ENCODE measurements at regions not wholly inside any gene's neighbourhood (a gene's known extent, or its start where the extent isn't known, plus 50 kb on each side); places are given as distances from the start of the nearest gene placed in this dataset.

DNA sequence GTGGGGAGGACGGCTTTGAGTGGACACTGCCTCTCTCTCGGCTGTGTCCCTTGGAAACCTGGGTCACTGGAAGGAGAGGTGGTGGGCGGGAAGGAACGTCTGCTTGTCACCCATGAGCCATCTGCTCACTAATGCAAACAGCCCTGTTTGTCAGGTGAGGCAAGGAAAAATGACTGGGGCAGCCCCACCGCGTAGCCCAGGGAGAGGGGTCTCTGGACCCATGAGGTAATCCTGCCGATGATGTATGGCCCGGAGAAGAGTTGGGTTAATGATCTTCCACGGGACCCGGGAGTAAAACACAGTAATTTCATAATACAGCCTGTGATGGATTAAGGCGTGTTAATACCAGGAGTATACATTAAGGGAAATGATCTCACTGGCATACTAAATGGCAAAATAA lies 197.0 kb downstream of the CYLD start:
- POLR2A ChIA-PET = no interaction called here
- CTCF ChIA-PET = no interaction called here

- CTCF ChIA-PET = no interaction called here
- POLR2A ChIA-PET = no interaction called here
Measured at GRCh38 chr16:50933262-50933661, 191.4 kb downstream of the CYLD start.

- POLR2A ChIA-PET = no interaction called here
- CTCF ChIA-PET = no interaction called here
Measured at GRCh38 chr16:50932348-50932935, 190.6 kb downstream of the CYLD start.

- ChIA-PET POLR2A (no interaction called here), CTCF (no interaction called here)
Measured at GRCh38 chr16:50928065-50928464, 186.2 kb downstream of the CYLD start.

- POLR2A ChIA-PET = no interaction called here
Measured at GRCh38 chr16:50925758-50926357, 184.0 kb downstream of the CYLD start.

DNA sequence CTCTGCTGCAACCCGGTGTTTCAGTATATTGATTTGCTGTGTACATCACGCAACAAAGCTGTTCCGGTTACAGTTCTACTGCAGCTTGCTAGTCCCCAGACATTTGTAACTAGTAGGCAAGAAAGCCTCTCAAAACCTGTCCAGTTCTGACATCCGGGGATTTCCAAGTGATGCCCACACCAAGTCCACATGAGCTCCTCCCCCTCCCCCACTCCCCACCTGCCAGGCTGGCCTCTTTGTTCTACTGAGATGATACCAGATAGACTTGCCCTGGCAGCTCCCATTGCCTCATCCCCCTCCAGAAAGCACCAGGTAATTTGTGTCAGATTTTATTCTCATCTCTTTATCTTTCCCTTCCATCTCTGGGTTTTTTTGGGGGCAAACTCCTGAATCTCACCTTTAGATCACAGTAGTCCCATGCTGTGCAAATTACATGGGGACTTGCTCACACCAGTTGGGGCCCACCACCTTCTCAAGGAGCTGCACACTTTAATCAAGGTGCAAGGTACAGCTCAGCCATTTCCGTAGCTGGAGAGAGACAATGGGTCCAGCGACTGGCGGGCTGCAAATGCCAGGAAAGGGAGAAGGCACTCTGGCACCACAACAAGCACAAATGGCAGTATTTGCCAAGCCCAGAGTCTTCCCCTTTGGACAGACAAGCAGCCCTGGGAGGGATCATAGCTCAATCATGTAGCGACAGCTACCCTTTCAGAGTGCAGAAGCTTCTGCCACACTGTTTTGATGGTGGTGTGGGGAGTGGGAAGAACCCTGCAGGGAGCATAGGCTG lies 183.1 kb downstream of the CYLD start:
- CTCF ChIA-PET = no interaction called here

More at GRCh38 chr16:50925758-50926357, 184.0 kb downstream of the CYLD start:
- CTCF ChIA-PET = no interaction called here

DNA sequence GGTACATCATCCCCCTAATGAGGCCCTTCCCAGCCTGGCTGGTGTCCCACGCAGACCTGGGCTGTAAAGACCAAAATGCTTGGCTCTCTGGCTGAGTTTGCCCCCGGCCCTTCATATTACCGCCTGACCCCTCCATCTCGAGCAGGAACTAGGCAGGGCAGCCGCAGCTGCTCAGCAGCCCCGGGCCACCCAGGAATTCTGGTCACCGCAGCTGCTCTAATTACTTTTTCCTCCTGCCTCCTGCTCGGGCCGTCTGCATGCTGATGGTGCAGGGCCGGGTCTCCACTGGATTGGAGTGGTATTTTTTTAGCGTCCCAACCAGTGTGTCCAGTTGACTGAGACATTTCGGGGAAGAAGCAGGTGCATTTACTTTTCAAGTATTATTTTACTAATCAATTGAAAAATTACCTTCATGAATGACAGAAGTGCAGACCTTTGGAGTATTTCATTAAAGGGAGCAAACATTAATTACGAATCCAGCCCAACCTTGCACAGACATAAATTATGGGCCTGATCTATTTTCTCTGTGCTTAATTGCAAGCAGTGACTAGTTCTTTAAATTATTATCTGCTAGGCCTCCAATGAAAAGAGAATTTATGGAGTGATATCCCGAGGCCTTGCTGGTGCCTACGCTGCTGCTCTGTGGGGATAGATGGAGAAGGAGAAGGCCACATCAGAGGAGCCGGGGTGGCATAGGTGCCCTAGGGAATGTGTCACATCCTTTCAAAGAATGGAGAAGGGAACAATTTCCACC lies 176.2 kb downstream of the CYLD start:
- CTCF ChIA-PET = no interaction called here
- POLR2A ChIA-PET = no interaction called here

More for the DNA sequence above, 183.1 kb downstream of the CYLD start:
- POLR2A ChIA-PET = no interaction called here

DNA sequence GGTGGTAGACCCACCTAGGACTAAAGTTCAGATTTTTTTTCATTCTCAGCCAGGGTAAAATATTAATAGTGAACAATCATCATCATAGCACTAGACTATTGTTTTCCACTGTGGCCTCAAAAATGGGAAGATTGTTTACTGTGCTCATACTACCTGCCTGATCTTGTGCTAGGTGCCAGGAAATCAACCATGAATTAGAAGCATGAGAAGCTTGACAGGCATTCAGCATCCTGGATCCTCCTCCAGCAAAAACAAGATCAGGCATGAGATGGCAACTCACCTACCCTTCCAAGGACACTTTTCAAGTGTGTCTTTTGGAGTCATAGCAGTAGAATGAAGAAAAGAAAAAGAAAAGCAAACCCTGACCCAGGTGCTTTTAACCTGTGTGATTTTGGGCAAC lies 174.2 kb downstream of the CYLD start:
- ChIA-PET CTCF (no interaction called here), POLR2A (no interaction called here)

DNA sequence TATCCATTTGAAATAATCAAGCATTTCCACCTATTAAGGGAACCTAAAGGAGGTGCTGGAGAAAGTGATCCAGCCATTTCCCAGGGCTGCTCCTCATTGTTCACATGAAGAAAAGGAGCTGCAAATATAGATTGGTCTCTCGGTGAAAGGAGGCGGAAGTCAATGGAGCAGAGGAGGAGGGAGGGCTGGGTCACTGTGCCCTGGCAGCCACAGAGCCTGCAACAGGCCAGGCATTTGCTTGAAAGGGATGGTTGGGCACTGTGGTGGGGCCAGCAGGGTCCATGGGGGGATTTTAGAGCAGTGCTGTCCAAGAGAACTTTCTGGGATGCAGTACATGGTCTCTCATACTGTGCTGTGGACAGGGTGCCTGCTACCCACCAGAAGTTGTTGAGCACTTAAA lies 173.2 kb downstream of the CYLD start:
- POLR2A ChIA-PET = no interaction called here
- CTCF ChIA-PET = no interaction called here

GRCh38 chr16:50910736-50911100 lies 168.8 kb downstream of the CYLD start:
- ChIA-PET CTCF (no interaction called here), POLR2A (no interaction called here)

- CTCF ChIA-PET = no interaction called here
- POLR2A ChIA-PET = no interaction called here
Measured at GRCh38 chr16:50909831-50910735, 168.2 kb downstream of the CYLD start.

- POLR2A ChIA-PET = no interaction called here
- CTCF ChIA-PET = no interaction called here
Measured at GRCh38 chr16:50908468-50908867, 166.6 kb downstream of the CYLD start.

DNA sequence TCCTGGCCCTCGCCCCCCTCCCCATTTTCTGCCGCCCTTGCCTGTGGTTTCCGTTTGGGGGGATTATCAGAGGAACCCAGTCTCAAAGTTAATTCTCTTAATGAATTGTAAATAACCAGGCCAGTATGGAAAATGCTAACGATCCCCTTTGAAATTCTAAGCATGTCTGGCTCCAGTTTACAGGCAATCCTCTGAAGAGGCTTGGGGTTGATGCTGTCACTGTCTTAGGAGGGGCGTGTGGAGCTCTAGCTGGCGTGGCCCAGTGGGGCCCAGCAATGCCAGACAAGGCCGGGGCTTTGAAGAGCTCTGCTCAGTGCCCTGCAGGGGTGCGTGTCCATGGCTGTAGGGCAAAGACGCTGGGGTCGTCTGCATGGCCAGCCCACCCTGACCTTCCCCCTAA lies 164.6 kb downstream of the CYLD start:
- POLR2A ChIA-PET = no interaction called here
- CTCF ChIA-PET = no interaction called here

GRCh38 chr16:50902457-50902856 lies 160.6 kb downstream of the CYLD start:
- CTCF ChIA-PET = no interaction called here
- POLR2A ChIA-PET = no interaction called here

DNA sequence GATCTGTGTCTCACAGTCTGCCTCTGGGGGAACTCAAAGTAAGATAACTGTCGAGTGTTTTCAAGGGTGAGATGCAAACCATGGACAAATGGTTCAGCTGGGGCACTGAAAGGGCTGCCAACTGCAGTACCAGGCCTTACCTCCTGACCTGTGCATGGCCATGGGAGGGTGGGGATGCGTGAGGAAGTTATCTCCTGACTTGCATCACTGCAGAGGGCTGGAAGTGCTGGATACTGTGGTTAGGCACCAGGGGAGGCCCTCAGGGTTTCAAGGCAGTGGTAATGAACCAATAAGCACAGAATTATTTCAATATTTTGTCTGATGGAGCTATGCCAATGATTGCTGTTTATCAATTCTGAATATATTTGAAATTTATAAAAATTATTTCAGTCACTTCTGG lies 159.2 kb downstream of the CYLD start:
- CTCF ChIA-PET = no interaction called here
- POLR2A ChIA-PET = no interaction called here

DNA sequence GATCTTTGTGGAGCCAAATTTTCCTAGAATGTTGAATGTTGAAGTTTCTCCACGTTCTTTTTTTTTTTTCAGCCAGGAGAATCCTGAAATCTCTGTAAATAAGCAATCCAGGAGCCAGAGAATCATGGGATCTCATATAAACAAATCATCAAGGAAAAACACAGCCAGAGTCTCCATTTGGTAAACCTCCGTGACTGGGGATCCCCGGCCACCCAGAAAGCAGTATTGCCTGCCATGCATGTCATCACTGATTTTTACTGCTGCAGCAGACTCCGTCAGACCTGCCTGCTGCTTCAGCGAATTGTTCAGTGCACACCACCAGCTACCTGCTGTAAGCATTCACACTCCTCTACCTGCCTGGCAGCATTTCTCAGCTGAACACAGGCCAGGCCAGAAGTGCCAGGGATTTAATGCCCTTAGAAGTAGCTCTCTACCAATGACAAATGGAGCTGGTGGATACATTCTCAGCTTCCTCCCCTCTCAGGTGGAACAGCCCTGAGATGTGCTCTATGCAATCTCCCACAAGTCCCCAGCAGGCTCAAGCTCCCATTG lies 158.6 kb downstream of the CYLD start:
- POLR2A ChIA-PET = no interaction called here
- CTCF ChIA-PET = no interaction called here

- POLR2A ChIA-PET = no interaction called here
- CTCF ChIA-PET = no interaction called here
Measured at GRCh38 chr16:50899951-50900350, 158.1 kb downstream of the CYLD start.

- POLR2A ChIA-PET = no interaction called here
- CTCF ChIA-PET = no interaction called here
Measured at GRCh38 chr16:50889746-50890145, 147.9 kb downstream of the CYLD start.

DNA sequence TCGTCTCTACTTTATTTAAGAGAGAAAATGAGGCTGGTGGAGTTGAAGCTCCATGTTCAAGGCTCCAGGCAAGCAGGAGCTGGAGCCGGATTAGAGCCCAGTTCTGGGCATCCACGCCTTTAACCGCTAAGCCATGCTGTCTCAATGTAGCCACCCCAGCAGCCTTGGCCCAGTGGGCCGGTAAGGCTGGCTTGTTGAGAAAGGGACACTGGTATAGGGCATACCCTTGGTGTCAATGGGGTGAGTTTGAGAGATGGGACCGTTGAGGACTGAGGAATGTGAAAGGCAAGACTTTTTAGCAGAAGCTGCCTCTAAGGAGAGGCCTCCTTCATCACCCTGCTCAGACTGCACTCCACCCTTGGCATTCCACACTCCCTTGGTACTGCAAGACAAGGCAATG lies 147.4 kb downstream of the CYLD start:
- POLR2A ChIA-PET = no interaction called here

More for the DNA sequence above, 147.4 kb downstream of the CYLD start:
- CTCF ChIA-PET = no interaction called here
